Left lung (tissue), 4 donors: ENCODE measurements at regions not wholly inside any gene's neighbourhood (a gene's known extent, or its start where the extent isn't known, plus 50 kb on each side); places are given as distances from the start of the nearest gene placed in this dataset.

Experiments
- ATAC-seq: fragments of 200-7000 bp; cut with Tn5 transposase; one replicate; pipeline ENCODE4 v1.9.1; 2020; ENCODE audit warnings: moderate library complexity
- DNase-seq, 4 donors: peaks; one replicate each; pipeline ENCODE4 v3.0.0-alpha.2; 2013 to 2020
- H3K27ac ChIP-seq, 2 donors: fragments of 200-600 bp; sonication (generic) in 1 of 2; one replicate each; pipeline versions ENCODE4 v1.5.0 to v1.8.0; 2020 to 2021
- H3K27me3 ChIP-seq, 2 donors: fragments of 200-600 bp; sonication (generic) in 1 of 2; one replicate each; pipeline versions ENCODE4 v1.5.0 to v1.8.0; 2020 to 2021
- H3K36me3 ChIP-seq, 2 donors: fragments of 200-600 bp; sonication (generic) in 1 of 2; one replicate each; pipeline versions ENCODE4 v1.5.0 to v1.8.0; 2020 to 2021
- H3K4me1 ChIP-seq, 2 donors: fragments of 200-600 bp; one replicate each; pipeline ENCODE4 v1.8.0; 2021
- H3K4me3 ChIP-seq, 2 donors: fragments of 200-600 bp; sonication (generic) in 1 of 2; one replicate each; pipeline versions ENCODE4 v1.5.0 to v1.8.0; 2020 to 2021; ENCODE audit warnings: mild to moderate bottlenecking in 1 of 2
- H3K9me3 ChIP-seq, 2 donors: fragments of 200-600 bp; sonication (generic) in 1 of 2; one replicate each; pipeline versions ENCODE4 v1.5.0 to v1.8.0; 2020 to 2021
- intact Hi-C, 2 donors: fragments of 100-400 bp; cut with DNase I; formaldehyde crosslinking; loops; one replicate each; pipeline versions ENCODE4 v1.11.2 to v1.14.2; 2022
- TF ChIP-seq, protein P1 (sequence below), 2 donors: fragments of 200-600 bp; sonication (generic) in 1 of 2; IDR thresholded peaks; one replicate each; pipeline versions ENCODE4 v1.5.0 to v1.8.0; 2021; ENCODE audit warnings: antibody characterized with exemption in 2 of 2
- donor health status: DM: no; HTN: yes; CAD: no.
- donor health status: DM: no; HTN: no; CAD: no.

DNA sequence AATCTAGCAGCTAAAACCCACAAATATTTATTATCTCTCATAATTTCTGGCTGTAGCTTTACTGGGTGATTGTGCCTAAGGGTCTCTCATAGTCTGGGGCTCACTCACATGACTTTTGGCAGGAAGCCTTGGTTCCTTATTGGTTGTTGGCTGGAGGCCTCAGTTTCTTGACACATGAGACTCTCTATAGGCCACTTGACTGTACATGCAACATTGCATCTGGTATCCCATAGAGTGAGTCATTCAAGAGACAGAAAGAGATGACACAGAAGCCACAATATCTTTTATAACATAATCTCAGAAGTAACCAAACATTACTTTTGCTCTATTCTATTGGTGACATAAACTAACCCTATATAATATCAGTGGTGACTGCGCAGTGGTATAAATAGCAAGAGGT, 128.5 kb upstream of the HNRNPU start:
- H3K27ac ChIP-seq = no peak overlapping the region
- ATAC-seq (no peak), DNase-seq (no peak)
- H3K4me3 ChIP-seq = no peak overlapping the region
- no peaks in the 10 kb centered on the region for H3K36me3 ChIP-seq
- H3K4me1 ChIP-seq = no peaks in the 10 kb centered on the region
- peaks cover 0 to 3% of the 10 kb centered on the region in 2 donors for H3K9me3 ChIP-seq
- no peaks in the 10 kb centered on the region for H3K27me3 ChIP-seq
- intact Hi-C loops = no loop called here
- TF ChIP-seq, protein P1, sequence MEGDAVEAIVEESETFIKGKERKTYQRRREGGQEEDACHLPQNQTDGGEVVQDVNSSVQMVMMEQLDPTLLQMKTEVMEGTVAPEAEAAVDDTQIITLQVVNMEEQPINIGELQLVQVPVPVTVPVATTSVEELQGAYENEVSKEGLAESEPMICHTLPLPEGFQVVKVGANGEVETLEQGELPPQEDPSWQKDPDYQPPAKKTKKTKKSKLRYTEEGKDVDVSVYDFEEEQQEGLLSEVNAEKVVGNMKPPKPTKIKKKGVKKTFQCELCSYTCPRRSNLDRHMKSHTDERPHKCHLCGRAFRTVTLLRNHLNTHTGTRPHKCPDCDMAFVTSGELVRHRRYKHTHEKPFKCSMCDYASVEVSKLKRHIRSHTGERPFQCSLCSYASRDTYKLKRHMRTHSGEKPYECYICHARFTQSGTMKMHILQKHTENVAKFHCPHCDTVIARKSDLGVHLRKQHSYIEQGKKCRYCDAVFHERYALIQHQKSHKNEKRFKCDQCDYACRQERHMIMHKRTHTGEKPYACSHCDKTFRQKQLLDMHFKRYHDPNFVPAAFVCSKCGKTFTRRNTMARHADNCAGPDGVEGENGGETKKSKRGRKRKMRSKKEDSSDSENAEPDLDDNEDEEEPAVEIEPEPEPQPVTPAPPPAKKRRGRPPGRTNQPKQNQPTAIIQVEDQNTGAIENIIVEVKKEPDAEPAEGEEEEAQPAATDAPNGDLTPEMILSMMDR (IDR thresholded peaks at IDR 0.05) = no peak

DNA sequence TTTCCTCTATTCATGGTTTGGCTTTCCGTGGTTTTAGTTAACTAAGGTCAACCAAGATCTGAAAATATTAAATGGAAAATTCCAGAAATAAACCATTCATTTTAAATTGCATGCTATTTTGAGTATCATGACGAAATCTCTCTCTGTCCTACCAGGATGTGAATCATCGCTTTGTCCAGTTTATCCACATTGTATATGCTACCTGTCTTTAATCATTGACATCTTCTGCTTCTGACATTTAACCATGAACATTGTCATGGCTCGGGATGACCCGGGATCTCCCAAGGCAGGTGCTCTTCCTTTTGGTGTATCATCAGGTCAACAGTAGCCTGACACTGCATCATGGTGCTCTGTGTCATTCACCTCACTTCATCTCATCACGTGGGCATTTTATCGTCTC, 125.5 kb upstream of the HNRNPU start:
- H3K4me1 ChIP-seq = no peaks in the 10 kb centered on the region
- ATAC-seq (no peak), DNase-seq (no peak)
- no peak overlapping the region for H3K4me3 ChIP-seq
- H3K9me3 ChIP-seq = peaks cover 0 to 3% of the 10 kb centered on the region in 2 donors
- H3K27ac ChIP-seq = no peak overlapping the region
- intact Hi-C loops = no loop called here
- TF ChIP-seq, protein P1 (IDR thresholded peaks at IDR 0.05) = no peak
- no peaks in the 10 kb centered on the region for H3K27me3 ChIP-seq
- H3K36me3 ChIP-seq = no peaks in the 10 kb centered on the region

GRCh38 chr1:244988521-244988920, 124.2 kb upstream of the HNRNPU start:
- intact Hi-C loops = no loop called here
- ATAC-seq (no peak), DNase-seq (no peak)
- Histone ChIP-seq H3K4me3 (no peak overlapping the region), H3K36me3 (no peaks in the 10 kb centered on the region), H3K9me3 (peaks cover 0 to 3% of the 10 kb centered on the region in 2 donors), H3K27me3 (no peaks in the 10 kb centered on the region), H3K27ac (no peak overlapping the region), H3K4me1 (no peaks in the 10 kb centered on the region)
- TF ChIP-seq, protein P1 (IDR thresholded peaks at IDR 0.05) = no peak

DNA sequence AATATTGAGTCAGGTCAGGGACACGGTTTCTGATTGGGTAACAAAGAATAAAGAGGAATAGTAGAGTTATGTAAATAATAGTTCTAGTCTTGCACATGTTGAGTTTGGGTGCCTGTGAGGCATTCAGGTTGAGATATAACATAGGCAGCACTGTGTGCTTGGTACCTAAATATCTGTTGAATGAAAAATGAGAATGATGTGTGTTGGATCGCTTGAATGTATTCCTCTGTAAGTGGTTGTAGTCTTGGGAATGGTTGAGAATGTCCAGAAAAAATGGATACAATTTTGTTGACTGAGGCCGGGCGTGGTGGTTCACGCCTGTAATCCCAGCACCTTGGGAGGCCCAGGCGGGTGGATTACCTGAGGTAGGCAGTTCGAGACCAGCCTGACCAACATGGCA, 116.3 kb upstream of the HNRNPU start:
- intact Hi-C loops = no loop called here
- ATAC-seq = no peak

GRCh38 chr1:244974550-244974949, 110.2 kb upstream of the HNRNPU start:
- H3K9me3 ChIP-seq = no peaks in the 10 kb centered on the region
- no peak overlapping the region for H3K27ac ChIP-seq
- no peaks in the 10 kb centered on the region for H3K27me3 ChIP-seq
- intact Hi-C loops = loop anchor here in 1 of 2 donors (5.0 kb wide), 1 partner anchor 142 kb away; no protein-coding TSS in a partner anchor
- H3K4me3 ChIP-seq = no peak overlapping the region
- DNase-seq = no peak
- TF ChIP-seq, protein P1 (IDR thresholded peaks at IDR 0.05) = no peak
- no peaks in the 10 kb centered on the region for H3K36me3 ChIP-seq
- H3K4me1 ChIP-seq = peaks cover 0 to 10% of the 10 kb centered on the region in 2 donors
- no peak for ATAC-seq

More for the DNA sequence above, 116.3 kb upstream of the HNRNPU start:
- Histone ChIP-seq H3K36me3 (no peaks in the 10 kb centered on the region), H3K4me1 (no peaks in the 10 kb centered on the region), H3K27ac (no peak overlapping the region), H3K9me3 (no peaks in the 10 kb centered on the region), H3K27me3 (no peaks in the 10 kb centered on the region), H3K4me3 (no peak overlapping the region)
- DNase-seq = no peak
- TF ChIP-seq, protein P1 (IDR thresholded peaks at IDR 0.05) = no peak
